Ramos (cell line): ENCODE measurements at regions not wholly inside any gene's neighbourhood (a gene's known extent, or its start where the extent isn't known, plus 50 kb on each side); places are given as distances from the start of the nearest gene placed in this dataset.

Source experiments
- in situ Hi-C: fragments of 300-500 bp; cut with MboI; formaldehyde crosslinking; loops from one replicate; pipeline ENCODE4 v1.14.3; 2022; ENCODE audit warnings: low sequenced_read_pairs; ENCODE audit not compliant: unreplicated experiment

DNA sequence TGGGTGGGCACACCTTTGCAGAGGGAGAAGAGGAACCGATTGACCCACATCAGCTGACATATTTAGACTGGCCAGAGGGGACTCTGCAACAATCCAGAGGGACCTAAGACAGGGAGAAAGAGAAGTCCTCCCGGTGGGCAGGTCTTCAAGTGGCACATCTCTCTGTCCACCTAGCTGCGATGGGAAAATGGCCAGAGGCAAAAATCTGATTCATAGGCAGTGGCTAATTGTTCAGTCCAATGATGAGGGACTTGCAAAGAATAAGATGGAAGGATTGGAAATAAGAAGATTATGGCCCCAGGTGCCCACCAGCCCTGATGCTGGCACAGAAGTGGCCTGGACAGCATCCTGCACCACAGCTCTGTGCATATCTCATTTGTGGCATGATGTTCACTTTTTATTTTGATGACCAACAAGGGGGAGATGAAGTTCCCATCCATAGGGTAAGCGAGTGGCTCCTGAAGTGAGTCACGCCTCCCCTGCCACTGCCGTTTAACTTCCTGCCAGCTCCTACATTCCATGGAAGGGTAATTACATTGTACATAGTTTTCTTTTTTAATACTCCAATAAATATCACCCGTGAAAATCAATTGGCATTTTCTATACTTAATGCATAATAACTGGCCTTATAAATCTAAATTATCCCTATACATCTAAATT lies 659.6 kb downstream of the MATN1 start:
- in situ Hi-C loops, result no loop called here

DNA sequence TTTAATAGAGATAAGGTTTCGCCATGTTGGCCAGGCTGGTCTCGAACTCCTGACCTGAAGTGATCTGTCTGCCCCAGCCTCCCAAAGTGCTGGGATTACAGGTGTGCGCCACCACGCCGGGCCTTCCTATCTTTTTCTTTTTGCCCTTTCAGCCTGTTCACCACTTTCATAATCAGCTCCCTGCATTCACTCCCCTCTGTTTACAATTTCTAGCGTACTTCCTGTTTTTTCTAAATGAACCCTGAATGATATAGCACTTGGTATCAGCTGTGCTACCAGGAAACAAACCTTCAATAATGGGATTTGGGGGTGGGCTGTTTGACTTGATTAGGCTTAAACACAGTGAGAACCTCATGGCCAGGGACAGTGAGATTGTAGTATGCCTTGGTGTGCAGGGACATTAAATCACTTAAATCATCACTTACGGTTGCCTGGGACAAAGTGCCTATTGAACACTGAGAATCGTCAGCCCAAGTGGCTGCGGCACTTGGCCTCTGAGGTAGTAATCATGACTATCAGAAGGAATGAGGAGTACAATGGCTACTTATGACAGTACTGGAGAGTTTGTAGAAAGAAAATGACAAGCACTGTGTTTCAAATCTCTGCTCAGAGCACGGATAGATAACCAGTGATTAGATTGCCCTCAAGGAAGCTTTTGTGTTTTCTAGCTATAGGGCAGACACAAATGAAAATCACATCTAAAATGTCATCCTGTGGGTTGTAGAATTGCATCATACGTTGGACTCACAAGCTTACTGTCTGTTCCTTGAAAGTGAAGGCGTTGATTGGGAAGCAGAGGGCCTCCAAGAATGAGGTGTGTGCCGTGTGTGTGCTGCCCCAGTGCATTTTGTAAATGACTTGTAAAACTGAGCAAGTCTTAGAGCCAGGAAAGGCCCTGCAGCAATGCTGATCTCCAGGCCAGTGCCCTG lies 661.8 kb downstream of the MATN1 start:
- in situ Hi-C loops, result no loop called here

GRCh38 chr1:30060738-30061137 lies 662.6 kb downstream of the MATN1 start:
- in situ Hi-C loops, result no loop called here

DNA sequence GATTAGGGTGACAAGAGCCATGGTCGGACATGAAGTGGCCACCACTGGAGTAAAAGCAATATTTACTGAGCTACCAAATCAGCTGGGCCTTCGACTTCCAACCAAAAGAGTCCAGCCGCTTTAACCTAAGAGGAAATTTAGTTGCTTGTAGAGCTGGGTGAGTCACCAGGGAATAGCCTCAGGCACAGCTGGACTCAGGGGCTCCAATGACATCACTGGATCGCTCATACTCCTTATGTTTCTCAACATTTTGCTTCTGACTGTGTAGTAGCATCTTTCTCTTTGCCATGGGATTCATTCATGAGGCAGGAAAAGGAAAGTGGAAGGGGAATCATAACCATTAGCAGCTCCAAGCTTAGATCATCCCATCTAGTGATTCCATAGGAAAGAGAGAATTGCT lies 664.4 kb downstream of the MATN1 start:
- in situ Hi-C loops, result no loop called here

DNA sequence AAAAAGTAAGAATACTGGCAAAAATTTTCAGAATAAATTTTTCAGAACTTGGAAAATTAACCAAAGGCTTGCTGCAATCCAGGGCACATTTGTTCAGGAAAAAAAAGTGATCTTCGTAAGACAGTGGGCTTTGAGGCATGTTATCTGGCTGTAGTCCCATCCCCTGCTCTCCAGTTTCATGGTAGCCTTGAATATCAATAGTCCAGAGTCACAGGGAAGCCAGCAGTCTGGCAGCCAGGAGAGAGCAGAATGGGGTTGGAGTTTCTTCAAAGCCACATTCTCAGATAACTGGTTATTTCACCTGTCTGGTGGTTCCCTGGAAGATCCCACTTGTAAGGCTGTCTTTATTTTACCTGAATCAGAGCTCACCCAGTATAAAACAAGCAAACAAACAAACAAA lies 669.3 kb downstream of the MATN1 start:
- in situ Hi-C loops, result no loop called here

DNA sequence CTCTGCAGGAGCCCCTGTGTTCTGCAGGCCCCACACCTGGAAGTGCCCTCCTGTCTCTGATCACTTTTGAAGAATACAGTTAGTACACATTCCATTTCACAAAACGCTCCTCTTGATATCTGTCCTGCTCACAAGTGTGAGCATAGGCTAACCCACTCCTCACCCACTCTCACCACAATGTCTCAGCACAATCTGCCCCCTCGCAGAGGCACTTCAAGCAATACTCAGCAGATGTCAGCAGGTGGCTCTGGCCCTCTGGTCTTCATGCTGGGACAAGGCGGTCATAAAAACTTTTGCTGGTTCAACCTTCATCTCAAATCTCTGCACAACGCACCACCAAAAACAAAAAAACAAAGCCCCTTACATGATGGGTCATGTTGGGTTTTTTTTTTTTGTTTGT lies 671.2 kb downstream of the MATN1 start:
- in situ Hi-C loops, result no loop called here

DNA sequence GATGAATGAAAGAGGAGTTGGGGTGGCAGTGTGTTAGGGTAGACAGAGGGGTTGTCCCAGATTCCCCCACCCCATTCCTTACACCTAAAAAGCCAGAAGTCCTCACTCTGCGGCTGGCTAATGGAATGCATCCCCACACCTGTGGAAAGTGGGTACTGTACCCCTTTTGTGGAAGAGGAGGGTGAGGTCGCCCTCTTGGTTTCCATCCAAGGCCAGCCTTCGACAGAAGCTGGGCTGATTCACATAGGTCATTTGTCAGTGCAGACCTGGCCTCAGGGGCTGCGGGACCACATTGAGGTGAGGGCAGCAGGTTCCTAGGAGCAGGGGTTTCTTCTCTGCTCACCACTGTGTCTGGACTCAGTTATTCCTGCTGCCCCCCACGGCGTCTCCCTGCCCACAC lies 671.6 kb downstream of the MATN1 start:
- in situ Hi-C loops, result no loop called here

DNA sequence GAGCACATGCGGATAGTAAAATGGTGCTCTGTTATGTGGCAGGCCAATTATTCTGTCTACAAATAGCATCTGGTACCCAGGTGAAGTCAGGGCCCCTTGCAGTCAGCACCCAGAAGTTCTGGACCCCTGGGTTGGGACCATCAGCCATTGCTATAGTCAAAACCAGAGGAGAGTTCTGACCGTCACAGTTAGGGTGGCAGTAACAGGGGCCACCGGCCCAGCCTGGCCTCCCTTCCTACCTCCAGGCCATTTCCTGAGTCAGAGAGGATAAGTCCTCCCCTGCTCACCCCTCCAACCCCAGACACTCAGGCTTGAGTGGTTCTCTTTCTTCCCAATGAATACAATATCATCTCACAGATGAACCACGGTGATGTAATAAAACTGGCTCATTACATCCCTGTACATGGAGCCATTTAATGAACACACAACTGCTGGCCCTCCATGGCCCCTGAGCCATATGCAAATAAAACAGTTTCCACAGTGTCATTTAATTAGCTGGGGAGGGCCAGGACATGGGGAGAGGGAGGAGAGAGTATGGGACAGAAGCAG lies 673.6 kb downstream of the MATN1 start:
- in situ Hi-C loops, result no loop called here

DNA sequence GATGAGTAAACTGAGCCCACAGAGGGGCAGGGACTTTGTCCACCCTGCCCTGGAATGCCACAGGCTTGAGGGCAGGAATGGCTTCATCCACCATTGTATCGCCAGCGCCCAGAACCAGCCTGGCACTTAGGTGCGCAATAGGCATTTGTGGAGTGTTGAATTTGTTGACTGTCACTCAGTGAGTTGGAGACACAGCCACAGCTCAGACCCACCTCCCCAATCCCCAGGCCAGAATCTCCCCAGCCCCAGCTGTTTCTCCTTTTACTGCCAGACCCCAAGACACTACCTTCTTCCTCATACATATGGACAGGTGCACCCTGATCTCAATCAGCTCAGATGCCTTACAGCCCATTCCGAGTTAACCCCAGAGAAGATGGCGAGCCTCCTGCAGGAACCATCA lies 674.5 kb downstream of the MATN1 start:
- in situ Hi-C loops, result no loop called here

DNA sequence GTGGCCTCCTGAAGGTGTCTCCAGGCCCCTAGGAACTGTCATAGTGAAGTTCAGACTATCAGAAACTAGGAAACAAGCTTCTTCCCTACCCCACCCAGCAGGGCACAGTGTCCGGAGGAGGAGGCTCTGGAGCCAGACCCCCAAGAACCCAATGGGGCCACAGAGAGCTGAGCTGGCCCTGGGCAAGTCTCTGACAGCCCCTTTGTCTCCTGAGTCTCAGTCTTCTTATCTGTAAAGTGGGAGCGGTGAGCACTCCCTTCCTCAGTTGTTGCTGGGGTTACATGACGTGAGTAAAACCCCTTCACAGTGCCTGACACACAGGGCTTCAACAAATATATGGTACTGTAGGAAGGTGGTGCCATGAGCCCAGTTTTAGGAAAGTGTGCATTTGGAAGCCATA lies 675.8 kb downstream of the MATN1 start:
- in situ Hi-C loops, result no loop called here

DNA sequence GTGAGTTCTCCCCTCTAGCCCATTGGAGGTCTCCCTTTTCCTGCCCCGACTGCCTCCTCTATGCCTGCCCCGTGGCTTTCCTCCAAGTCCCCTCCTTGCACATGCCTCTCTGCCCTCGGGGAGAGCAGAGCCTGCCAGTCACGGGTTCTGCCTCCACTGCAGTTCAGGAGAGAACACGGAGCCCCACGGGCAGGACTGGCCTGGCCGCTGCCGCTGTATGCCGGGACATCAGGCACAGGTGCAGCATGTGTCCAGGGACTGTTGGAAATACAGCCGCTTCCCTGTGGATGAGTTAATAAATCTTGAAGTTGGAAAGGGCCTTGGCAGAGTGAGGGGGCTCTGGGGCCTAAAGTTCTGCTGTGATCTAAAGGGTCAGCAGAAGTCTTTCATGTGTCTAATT lies 676.6 kb downstream of the MATN1 start:
- in situ Hi-C loops, result no loop called here

- in situ Hi-C loops, result no loop called here
Measured at GRCh38 chr1:30045304-30046090, 677.9 kb downstream of the MATN1 start.

GRCh38 chr1:30044656-30045144 lies 678.7 kb downstream of the MATN1 start:
- in situ Hi-C loops, result no loop called here

GRCh38 chr1:30043731-30044408 lies 679.5 kb downstream of the MATN1 start:
- in situ Hi-C loops, result no loop called here

- in situ Hi-C loops, result no loop called here
Measured at GRCh38 chr1:30043256-30043655, 680.1 kb downstream of the MATN1 start.

- in situ Hi-C loops, result no loop called here
Measured at GRCh38 chr1:30042438-30043147, 680.8 kb downstream of the MATN1 start.

GRCh38 chr1:30041741-30042437 lies 681.5 kb downstream of the MATN1 start:
- in situ Hi-C loops, result no loop called here

GRCh38 chr1:30040081-30041019 lies 683.0 kb downstream of the MATN1 start:
- in situ Hi-C loops, result no loop called here
